Tibial nerve (tissue), 4 donors: ENCODE measurements at regions not wholly inside any gene's neighbourhood (a gene's known extent, or its start where the extent isn't known, plus 50 kb on each side); places are given as distances from the start of the nearest gene placed in this dataset.

Experiments used
- CTCF ChIP-seq, 5 experiments: fragments of 200-600 bp in 3 of 5; fragments of 450-650 bp in 2 of 5; sonication (generic) in 3 of 5; IDR thresholded peaks; one replicate each; pipeline ENCODE4 v1.5.1; 2016 to 2019; ENCODE audit warnings: antibody characterized with exemption in 5 of 5, mild to moderate bottlenecking in 3 of 5, moderate library complexity in 2 of 5
- EP300 ChIP-seq, 2 donors: sonication (generic); formaldehyde crosslinking; IDR thresholded peaks; one replicate each; pipeline ENCODE4 v1.6.1; 2017; ENCODE audit warnings: antibody characterized with exemption in 2 of 2, mild to moderate bottlenecking in 1 of 2

DNA sequence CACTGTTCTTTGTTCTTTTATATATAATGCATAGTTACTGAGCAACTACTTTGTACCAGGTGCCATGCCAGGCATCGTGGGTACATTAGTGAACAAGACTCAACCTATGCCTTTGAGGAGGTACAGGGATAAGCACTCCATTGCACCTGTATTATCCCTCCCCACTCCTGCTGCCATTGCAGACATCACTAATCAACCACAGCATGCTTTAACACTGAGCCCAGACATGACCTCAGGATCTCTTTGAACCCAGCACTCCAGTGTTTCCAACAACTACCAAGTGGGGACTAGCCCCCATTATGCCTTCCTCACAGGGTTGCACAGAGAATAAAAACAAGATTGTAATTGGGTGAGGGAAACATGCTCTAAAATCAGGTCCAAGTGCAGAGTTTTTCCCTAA lies 60.5 kb upstream of the COL13A1 start:
- TF ChIP-seq EP300 (IDR thresholded peaks at IDR 0.05): no peak
- no peak for TF ChIP-seq CTCF (IDR thresholded peaks at IDR 0.05)
